22Rv1 (cell line): ENCODE measurements at regions not wholly inside any gene's neighbourhood (a gene's known extent, or its start where the extent isn't known, plus 50 kb on each side); places are given as distances from the start of the nearest gene placed in this dataset.

Experiments used
- ZFX ChIP-seq: fragments of 450-650 bp; IDR thresholded peaks from 2 replicates; pipeline ENCODE4 v1.6.1; 2017; ENCODE audit warnings: antibody characterized with exemption, borderline replicate concordance
- TF ChIP-seq, protein P1 (sequence below): fragments of 450-650 bp; IDR thresholded peaks from 2 replicates; pipeline ENCODE4 v1.5.1; 2017; ENCODE audit warnings: mild to moderate bottlenecking

DNA sequence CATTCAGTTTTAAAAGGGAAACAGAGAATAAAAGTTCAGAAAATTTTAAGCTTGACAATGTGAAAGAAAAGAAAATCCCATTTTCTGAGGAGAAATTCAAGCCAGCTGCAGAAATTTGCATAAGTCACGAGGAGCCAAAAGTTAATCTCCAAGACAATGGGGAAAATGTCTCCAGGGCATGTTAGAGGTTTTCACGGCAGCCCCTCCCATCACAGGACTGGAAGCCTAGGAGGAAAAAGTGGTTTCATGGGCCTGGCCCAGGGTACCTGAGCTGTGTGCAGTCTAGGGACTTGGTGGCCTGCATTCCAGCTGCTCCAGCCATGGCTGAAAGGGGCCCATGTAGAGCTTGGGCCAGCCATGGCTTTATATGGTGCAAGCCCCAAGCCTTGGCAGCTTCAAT lies 59.6 kb upstream of the NXPH1 start:
- TF ChIP-seq, protein P1, sequence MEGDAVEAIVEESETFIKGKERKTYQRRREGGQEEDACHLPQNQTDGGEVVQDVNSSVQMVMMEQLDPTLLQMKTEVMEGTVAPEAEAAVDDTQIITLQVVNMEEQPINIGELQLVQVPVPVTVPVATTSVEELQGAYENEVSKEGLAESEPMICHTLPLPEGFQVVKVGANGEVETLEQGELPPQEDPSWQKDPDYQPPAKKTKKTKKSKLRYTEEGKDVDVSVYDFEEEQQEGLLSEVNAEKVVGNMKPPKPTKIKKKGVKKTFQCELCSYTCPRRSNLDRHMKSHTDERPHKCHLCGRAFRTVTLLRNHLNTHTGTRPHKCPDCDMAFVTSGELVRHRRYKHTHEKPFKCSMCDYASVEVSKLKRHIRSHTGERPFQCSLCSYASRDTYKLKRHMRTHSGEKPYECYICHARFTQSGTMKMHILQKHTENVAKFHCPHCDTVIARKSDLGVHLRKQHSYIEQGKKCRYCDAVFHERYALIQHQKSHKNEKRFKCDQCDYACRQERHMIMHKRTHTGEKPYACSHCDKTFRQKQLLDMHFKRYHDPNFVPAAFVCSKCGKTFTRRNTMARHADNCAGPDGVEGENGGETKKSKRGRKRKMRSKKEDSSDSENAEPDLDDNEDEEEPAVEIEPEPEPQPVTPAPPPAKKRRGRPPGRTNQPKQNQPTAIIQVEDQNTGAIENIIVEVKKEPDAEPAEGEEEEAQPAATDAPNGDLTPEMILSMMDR = no peak
- no peak for TF ChIP-seq ZFX
